ENCODE measurements at regions not wholly inside any gene's neighbourhood (a gene's known extent, or its start where the extent isn't known, plus 50 kb on each side); places are given as distances from the start of the nearest gene placed in this dataset.

DNA sequence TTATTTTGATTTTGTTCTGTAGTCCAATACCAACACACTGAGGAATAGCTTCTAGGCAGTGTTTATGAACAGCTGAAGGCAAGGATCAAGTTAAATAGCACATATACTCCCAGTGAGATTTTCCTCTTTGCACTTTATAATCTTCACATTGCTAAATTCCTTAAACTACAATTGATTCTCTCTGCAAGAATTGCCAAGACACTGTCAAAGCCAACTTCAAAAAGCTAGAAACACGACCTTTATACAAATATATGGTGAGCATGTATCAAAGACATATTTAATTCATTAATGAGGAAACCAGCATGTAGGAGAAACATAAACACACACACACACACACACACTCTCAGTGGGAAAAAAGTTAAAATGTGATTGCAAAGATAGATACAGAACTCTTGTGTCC lies 86.4 kb upstream of the FAM9C start:
- TF ChIP-seq EGR1 (IDR thresholded peaks at IDR 0.05) = no peak
- no peak for TF ChIP-seq TAF1 (IDR thresholded peaks at IDR 0.05; ENCODE audit: low read depth)
- TF ChIP-seq, protein P1, sequence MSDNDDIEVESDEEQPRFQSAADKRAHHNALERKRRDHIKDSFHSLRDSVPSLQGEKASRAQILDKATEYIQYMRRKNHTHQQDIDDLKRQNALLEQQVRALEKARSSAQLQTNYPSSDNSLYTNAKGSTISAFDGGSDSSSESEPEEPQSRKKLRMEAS (IDR thresholded peaks at IDR 0.05) = no peak
- no peak for TF ChIP-seq RAD21 (IDR thresholded peaks at IDR 0.05; ENCODE audit: low read depth)
- TF ChIP-seq, protein P2, sequence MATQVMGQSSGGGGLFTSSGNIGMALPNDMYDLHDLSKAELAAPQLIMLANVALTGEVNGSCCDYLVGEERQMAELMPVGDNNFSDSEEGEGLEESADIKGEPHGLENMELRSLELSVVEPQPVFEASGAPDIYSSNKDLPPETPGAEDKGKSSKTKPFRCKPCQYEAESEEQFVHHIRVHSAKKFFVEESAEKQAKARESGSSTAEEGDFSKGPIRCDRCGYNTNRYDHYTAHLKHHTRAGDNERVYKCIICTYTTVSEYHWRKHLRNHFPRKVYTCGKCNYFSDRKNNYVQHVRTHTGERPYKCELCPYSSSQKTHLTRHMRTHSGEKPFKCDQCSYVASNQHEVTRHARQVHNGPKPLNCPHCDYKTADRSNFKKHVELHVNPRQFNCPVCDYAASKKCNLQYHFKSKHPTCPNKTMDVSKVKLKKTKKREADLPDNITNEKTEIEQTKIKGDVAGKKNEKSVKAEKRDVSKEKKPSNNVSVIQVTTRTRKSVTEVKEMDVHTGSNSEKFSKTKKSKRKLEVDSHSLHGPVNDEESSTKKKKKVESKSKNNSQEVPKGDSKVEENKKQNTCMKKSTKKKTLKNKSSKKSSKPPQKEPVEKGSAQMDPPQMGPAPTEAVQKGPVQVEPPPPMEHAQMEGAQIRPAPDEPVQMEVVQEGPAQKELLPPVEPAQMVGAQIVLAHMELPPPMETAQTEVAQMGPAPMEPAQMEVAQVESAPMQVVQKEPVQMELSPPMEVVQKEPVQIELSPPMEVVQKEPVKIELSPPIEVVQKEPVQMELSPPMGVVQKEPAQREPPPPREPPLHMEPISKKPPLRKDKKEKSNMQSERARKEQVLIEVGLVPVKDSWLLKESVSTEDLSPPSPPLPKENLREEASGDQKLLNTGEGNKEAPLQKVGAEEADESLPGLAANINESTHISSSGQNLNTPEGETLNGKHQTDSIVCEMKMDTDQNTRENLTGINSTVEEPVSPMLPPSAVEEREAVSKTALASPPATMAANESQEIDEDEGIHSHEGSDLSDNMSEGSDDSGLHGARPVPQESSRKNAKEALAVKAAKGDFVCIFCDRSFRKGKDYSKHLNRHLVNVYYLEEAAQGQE (IDR thresholded peaks at IDR 0.05; ENCODE audit: low read depth) = no peak
- no peak for TF ChIP-seq CEBPB (IDR thresholded peaks at IDR 0.05)
- TF ChIP-seq EP300 (IDR thresholded peaks at IDR 0.05; ENCODE audit: borderline replicate concordance) = no peak
- no peak for TF ChIP-seq YY1 (IDR thresholded peaks at IDR 0.05; ENCODE audit: low read depth)
- TF ChIP-seq, protein P3, sequence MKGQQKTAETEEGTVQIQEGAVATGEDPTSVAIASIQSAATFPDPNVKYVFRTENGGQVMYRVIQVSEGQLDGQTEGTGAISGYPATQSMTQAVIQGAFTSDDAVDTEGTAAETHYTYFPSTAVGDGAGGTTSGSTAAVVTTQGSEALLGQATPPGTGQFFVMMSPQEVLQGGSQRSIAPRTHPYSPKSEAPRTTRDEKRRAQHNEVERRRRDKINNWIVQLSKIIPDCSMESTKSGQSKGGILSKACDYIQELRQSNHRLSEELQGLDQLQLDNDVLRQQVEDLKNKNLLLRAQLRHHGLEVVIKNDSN (IDR thresholded peaks at IDR 0.05) = no peak
